ENCODE measurements at regions not wholly inside any gene's neighbourhood (a gene's known extent, or its start where the extent isn't known, plus 50 kb on each side); places are given as distances from the start of the nearest gene placed in this dataset.

DNA sequence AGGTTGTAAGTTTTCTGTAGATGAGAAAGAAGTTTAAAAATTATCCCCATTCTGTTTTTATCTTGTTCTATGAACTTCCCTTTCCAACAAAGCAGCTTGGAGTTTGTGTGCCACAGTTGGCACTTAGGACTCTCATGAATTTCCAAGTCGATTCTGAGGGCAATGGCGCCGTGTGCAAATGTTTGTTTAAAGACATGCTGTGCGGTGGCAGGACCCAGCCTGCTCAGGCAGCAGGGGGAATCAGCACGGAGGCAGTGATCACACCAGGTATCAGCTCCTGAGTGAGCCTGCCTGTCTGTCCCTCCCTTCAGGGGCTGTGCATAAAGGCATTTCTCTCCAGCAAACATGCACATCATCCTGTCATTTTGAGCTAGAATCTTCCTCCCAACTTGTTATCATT is 109.8 kb upstream of the WDR11 start:
- no peak overlapping the region for H3K4me2 ChIP-seq (ENCODE audit: control insufficient read depth, insufficient read depth)
- no peak for ATAC-seq
- no TSS peak for BruUV-seq (replicated peaks)
- no peaks in the 10 kb centered on the region for H3K36me3 ChIP-seq (ENCODE audit: control insufficient read depth in 2 of 2, insufficient read depth in 2 of 2, low read length in 1 of 2)
- DNase-seq (ENCODE audit: low read depth, low spot score), result no peak
- RAD21 ChIA-PET (ENCODE audit: unreplicated experiment), result no interaction called here
- in situ Hi-C loops (cut with MboI) (no loop called here), intact Hi-C loops (cut with micrococcal nuclease; ENCODE audit: unreplicated experiment) (no loop called here)
- H3K79me2 ChIP-seq (ENCODE audit: control insufficient read depth, insufficient read depth, low read length), result no peaks in the 10 kb centered on the region
- SMC1A ChIA-PET (ENCODE audit: uncharacterized antibody, unreplicated experiment), result no interaction called here
- no peaks in the 10 kb centered on the region for H3K4me1 ChIP-seq (ENCODE audit: control insufficient read depth, insufficient read depth, low read length)
- 24% methylated on average over 5 of the region's 5 CpGs for WGBS (ENCODE audit: insufficient coverage, insufficient replicate concordance, low lambda C conversion rate, missing lambda C conversion rate)
- no peak overlapping the region for H2AFZ ChIP-seq (ENCODE audit: control insufficient read depth, low read depth, low read length)
- H3K27ac ChIP-seq (ENCODE audit: control insufficient read depth, insufficient read depth), result no peak overlapping the region
- no peak overlapping the region for H3K4me3 ChIP-seq
- H3K27me3 ChIP-seq (replicated peaks in 1 of 2; ENCODE audit: control insufficient read depth in 2 of 2, insufficient read depth in 2 of 2, low read length in 1 of 2), result no peaks in the 10 kb centered on the region
- POLR2A ChIA-PET, result no interaction called here
- CTCF ChIA-PET, result interaction anchor here (0.6 to 2.1 kb wide), 2 partner anchors 318 to 447 kb away, joined by 3 to 10 read pairs; no protein-coding TSS in a partner anchor
- no peak for TF ChIP-seq RAD21 (IDR thresholded peaks at IDR 0.05; ENCODE audit: insufficient read depth, low read depth, low read length)
- TF ChIP-seq, protein P1, sequence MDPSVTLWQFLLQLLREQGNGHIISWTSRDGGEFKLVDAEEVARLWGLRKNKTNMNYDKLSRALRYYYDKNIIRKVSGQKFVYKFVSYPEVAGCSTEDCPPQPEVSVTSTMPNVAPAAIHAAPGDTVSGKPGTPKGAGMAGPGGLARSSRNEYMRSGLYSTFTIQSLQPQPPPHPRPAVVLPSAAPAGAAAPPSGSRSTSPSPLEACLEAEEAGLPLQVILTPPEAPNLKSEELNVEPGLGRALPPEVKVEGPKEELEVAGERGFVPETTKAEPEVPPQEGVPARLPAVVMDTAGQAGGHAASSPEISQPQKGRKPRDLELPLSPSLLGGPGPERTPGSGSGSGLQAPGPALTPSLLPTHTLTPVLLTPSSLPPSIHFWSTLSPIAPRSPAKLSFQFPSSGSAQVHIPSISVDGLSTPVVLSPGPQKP (IDR thresholded peaks at IDR 0.05; ENCODE audit: low read depth, low read length), result no peak
- H3K9ac ChIP-seq (ENCODE audit: control insufficient read depth, insufficient read depth, low read length), result no peak overlapping the region
- no peak for FAIRE-seq
- H3K9me3 ChIP-seq (replicated peaks; ENCODE audit: control insufficient read depth, insufficient read depth, low read length), result no peaks in the 10 kb centered on the region
- H4K20me1 ChIP-seq (ENCODE audit: control insufficient read depth, insufficient read depth), result no peaks in the 10 kb centered on the region

DNA sequence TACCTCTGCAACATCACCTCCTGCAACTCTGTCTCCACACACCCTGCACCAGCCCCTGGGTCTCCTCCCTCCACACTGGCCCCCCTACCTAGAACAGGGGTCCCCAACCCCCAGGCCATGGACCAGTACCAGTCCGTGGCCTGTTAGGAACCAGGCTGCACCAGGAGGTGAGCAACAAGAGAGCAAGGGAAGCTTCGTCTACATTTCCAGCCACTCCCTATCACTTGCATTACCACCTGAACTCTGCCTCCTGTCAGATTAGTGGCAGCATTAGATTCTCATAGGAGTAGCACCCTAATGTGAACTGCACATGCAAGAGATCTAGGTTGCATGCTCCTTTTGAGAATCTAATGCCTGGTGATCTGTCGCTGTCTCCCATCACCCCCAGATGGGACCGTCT is 108.8 kb upstream of the WDR11 start:
- Histone ChIP-seq H3K4me2 (ENCODE audit: control insufficient read depth, insufficient read depth) (no peak overlapping the region), H3K4me3 (no peak overlapping the region), H3K9ac (ENCODE audit: control insufficient read depth, insufficient read depth, low read length) (no peak overlapping the region), H3K36me3 (ENCODE audit: control insufficient read depth in 2 of 2, insufficient read depth in 2 of 2, low read length in 1 of 2) (no peaks in the 10 kb centered on the region), H3K4me1 (ENCODE audit: control insufficient read depth, insufficient read depth, low read length) (no peaks in the 10 kb centered on the region), H2AFZ (ENCODE audit: control insufficient read depth, low read depth, low read length) (no peak overlapping the region), H3K79me2 (ENCODE audit: control insufficient read depth, insufficient read depth, low read length) (no peaks in the 10 kb centered on the region), H3K27me3 (replicated peaks in 1 of 2; ENCODE audit: control insufficient read depth in 2 of 2, insufficient read depth in 2 of 2, low read length in 1 of 2) (no peaks in the 10 kb centered on the region), H4K20me1 (ENCODE audit: control insufficient read depth, insufficient read depth) (no peaks in the 10 kb centered on the region), H3K27ac (ENCODE audit: control insufficient read depth, insufficient read depth) (no peak overlapping the region), H3K9me3 (replicated peaks; ENCODE audit: control insufficient read depth, insufficient read depth, low read length) (no peaks in the 10 kb centered on the region)
- CTCF ChIA-PET, result interaction anchor here (0.6 kb wide), 1 partner anchor 446 kb away, joined by 3 read pairs; no protein-coding TSS in a partner anchor
- no TSS peak for BruUV-seq (replicated peaks)
- intact Hi-C loops (cut with micrococcal nuclease; ENCODE audit: unreplicated experiment), result no loop called here
- FAIRE-seq, result no peak
- no peak for DNase-seq (ENCODE audit: low read depth, low spot score)
- ATAC-seq, result no peak
- 61% methylated on average over 4 of the region's 4 CpGs for WGBS (ENCODE audit: insufficient coverage, insufficient replicate concordance, low lambda C conversion rate, missing lambda C conversion rate)
- in situ Hi-C loops (cut with MboI), result no loop called here
- SMC1A ChIA-PET (ENCODE audit: uncharacterized antibody, unreplicated experiment), result no interaction called here
- RAD21 ChIA-PET (ENCODE audit: unreplicated experiment), result no interaction called here
- POLR2A ChIA-PET, result no interaction called here
- no peak for TF ChIP-seq NR2C2 (IDR thresholded peaks at IDR 0.05; ENCODE audit: borderline replicate concordance, control insufficient read depth, insufficient read length, low read depth)
- TF ChIP-seq, protein P2, sequence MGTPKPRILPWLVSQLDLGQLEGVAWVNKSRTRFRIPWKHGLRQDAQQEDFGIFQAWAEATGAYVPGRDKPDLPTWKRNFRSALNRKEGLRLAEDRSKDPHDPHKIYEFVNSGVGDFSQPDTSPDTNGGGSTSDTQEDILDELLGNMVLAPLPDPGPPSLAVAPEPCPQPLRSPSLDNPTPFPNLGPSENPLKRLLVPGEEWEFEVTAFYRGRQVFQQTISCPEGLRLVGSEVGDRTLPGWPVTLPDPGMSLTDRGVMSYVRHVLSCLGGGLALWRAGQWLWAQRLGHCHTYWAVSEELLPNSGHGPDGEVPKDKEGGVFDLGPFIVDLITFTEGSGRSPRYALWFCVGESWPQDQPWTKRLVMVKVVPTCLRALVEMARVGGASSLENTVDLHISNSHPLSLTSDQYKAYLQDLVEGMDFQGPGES (IDR thresholded peaks at IDR 0.05), result no peak
- TF ChIP-seq POLR2A (IDR thresholded peaks at IDR 0.05; ENCODE audit: low read depth, low read length), result no peak
- TF ChIP-seq CEBPZ (IDR thresholded peaks at IDR 0.05; ENCODE audit: low read depth, low read length), result no peak
- no peak for TF ChIP-seq PBX3 (IDR thresholded peaks at IDR 0.05; ENCODE audit: insufficient replicate concordance, low read depth, low read length)
- TF ChIP-seq, protein P1 (IDR thresholded peaks at IDR 0.05; ENCODE audit: low read depth, low read length), result no peak
- no peak for TF ChIP-seq ZNF24 (IDR thresholded peaks at IDR 0.05)
- no peak for TF ChIP-seq NRF1 (conservative IDR thresholded peaks at IDR 0.05; ENCODE audit: low read depth, low read length)
- TF ChIP-seq SMAD5 (IDR thresholded peaks at IDR 0.05; ENCODE audit: low read depth), result no peak

All from GM12878 (cell line).